Frontal cortex (tissue), 4 donors: ENCODE measurements at regions not wholly inside any gene's neighbourhood (a gene's known extent, or its start where the extent isn't known, plus 50 kb on each side); places are given as distances from the start of the nearest gene placed in this dataset. TPM values are rescaled to one million over a fixed set of nuclear protein-coding genes. Genes with fewer than 3 reads are reported as not detected.

Experiments
- DNase-seq, 2 donors: peaks; one replicate each; pipeline ENCODE4 v3.0.0; 2012; ENCODE audit warnings: low spot score in 2 of 2
- FAIRE-seq: peaks from 2 replicates; lab custom pipeline; 2012; peaks lifted over from hg19 to GRCh38; lab: Jason Lieb, UNC
- small RNA-seq: library from RNA; depleted of rRNA; stranded (forward); fragments of <200 nt; gene quantifications from one replicate; pipeline ENCODE3, GENCODE V24; 2014
- donor health status: control.
- donor health status: control.
- donor health status: control.

DNA sequence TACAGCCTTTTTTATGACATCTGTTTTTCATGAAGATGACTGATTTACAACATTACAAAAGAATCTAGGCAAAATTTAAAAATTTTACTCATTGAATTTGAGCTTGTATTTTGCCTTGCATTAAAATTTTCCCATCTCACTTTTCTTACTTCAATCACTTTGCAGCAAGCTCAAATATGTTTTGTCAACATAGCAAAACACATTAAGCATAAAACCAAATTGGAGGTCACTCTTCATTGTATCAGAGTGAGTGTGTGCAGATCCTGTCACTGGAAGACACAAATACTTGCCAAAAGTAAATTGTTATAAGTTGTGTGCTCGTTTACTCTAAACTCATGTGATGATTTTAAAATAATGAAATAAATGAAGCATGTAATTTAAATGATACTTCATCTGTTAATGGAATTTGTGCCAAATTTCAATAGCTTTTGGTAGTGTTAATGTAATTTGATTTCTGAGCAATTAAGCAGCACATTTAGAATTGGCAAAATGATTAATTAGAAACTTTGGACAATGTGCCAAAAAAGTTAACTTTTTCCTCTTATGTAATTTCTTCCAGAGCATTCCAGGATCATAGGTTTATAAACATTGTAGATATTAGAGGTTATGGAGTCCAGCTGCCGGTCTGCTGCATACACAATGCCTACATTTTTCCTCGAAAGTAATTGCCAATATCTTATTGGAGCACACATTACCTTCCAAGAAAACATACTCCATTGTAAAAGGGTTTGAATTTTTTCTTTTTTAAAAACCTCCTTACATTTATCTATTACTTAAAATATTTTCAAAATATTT, 1078.2 kb upstream of the LRRTM3 start:
- DNase-seq (no peak), FAIRE-seq (no peak)

- no peak for FAIRE-seq
- no peak for DNase-seq
These were observed 1067.0 kb upstream of the LRRTM3 start for GRCh38 chr10:65858841-65859240.

DNA sequence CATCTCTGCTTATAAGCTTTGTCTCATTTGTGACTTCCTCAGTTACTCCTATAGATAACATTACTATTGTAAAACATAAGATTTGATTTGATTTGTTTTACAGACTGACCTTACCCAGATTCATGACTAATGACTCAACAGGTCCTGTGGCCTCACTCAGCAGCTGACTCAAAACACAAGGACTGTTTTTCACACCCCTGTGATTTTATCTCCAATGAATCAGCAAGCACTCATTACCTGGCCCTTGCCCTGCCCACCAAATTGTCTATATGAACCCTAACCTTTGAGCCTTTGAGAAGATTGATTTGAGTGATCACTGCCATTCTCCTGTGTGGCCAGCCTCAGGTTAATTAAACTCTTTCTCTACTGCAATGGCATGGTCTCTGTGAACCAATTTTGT, 1064.6 kb upstream of the LRRTM3 start:
- FAIRE-seq: no peak
- no peak for DNase-seq

Small RNA genes in the stretch of these regions (small RNA-seq; reads per million reads assigned to genes)
- gene CYP2C61P: not detected
